SK-N-SH (cell line): ENCODE measurements at regions not wholly inside any gene's neighbourhood (a gene's known extent, or its start where the extent isn't known, plus 50 kb on each side); places are given as distances from the start of the nearest gene placed in this dataset.

Experiments
- CTCF ChIA-PET: fragments of 300-600, 350-600 bp; formaldehyde crosslinking; extraction: SDS; loops from one replicate; lab custom pipeline; 2021; lab: Yijun Ruan, JAX
- POLR2A ChIA-PET: fragments of 350-600 bp; sonication (Branson Sonifier 250); formaldehyde crosslinking; extraction: SDS; loops from one replicate; lab custom pipeline; 2020; ENCODE audit warnings: antibody characterized with exemption, inconsistent platforms; lab: Yijun Ruan, JAX
- DNase-seq: peaks from one replicate; pipeline ENCODE4 v3.0.0; 2012
- H2AFZ ChIP-seq: fragments of 200-600 bp; sonication (generic); 2 replicates; pipeline ENCODE4 v1.8.1; 2016; ENCODE audit warnings: antibody characterized with exemption, mild to moderate bottlenecking, low read depth
- H3F3A ChIP-seq: fragments of 200-600 bp; sonication (generic); replicated peaks from 2 replicates; pipeline ENCODE3; 2016; ENCODE audit warnings: antibody characterized with exemption, mild to moderate bottlenecking; ENCODE audit not compliant: insufficient read depth
- H3K27ac ChIP-seq, 2 experiments: fragments of 200-500 bp in 1 of 2; fragments of 200-600 bp in 1 of 2; sonication (Bioruptor generic) in 1 of 2; sonication (generic), shearing (Covaris generic) in 1 of 2; 2 replicates each; pipeline versions ENCODE4 v1.5.1 to v1.6.1; 2014 to 2016; ENCODE audit warnings: low read depth in 2 of 2, inconsistent platforms in 1 of 2, low read length in 1 of 2, mild to moderate bottlenecking in 1 of 2, mixed read lengths in 1 of 2
- H3K27me3 ChIP-seq: fragments of 200-600 bp; sonication (generic), shearing (Covaris generic); 2 replicates; pipeline ENCODE4 v1.6.1; 2016; ENCODE audit warnings: mixed run types; ENCODE audit not compliant: insufficient read depth
- H3K36me3 ChIP-seq, 2 experiments: fragments of 200-500 bp in 1 of 2; fragments of 200-600 bp in 1 of 2; sonication (Bioruptor generic) in 1 of 2; sonication (generic) in 1 of 2; replicated peaks in 1 of 2; 2 replicates each; pipeline versions ENCODE3 to v1.5.1; 2014 to 2016; ENCODE audit warnings: low read length in 1 of 2, mild to moderate bottlenecking in 1 of 2; ENCODE audit not compliant: insufficient read depth in 2 of 2, control insufficient read depth in 1 of 2
- H3K4me1 ChIP-seq, 2 experiments: fragments of 200-500 bp in 1 of 2; fragments of 200-600 bp in 1 of 2; sonication (Bioruptor generic) in 1 of 2; sonication (generic), shearing (Covaris generic) in 1 of 2; 2 replicates each; pipeline versions ENCODE4 v1.5.1 to v1.6.1; 2014 to 2016; ENCODE audit warnings: low read depth in 1 of 2, low read length in 1 of 2, mixed run types in 1 of 2; ENCODE audit not compliant: insufficient read depth in 2 of 2, control insufficient read depth in 1 of 2
- H3K4me2 ChIP-seq: fragments of 200-600 bp; sonication (generic), shearing (Covaris generic); 2 replicates; pipeline ENCODE4 v1.6.1; 2017; ENCODE audit warnings: mixed run types
- H3K4me3 ChIP-seq, 2 experiments: fragments of 200-500 bp in 1 of 2; fragments of 200-600 bp in 1 of 2; sonication (Bioruptor generic) in 1 of 2; sonication (generic), shearing (Covaris generic) in 1 of 2; 2 replicates each; pipeline versions ENCODE4 v1.5.1 to v1.8.1; 2014 to 2016; ENCODE audit warnings: low read depth in 2 of 2, inconsistent platforms in 1 of 2, low read length in 1 of 2, mild to moderate bottlenecking in 1 of 2, mixed read lengths in 1 of 2, moderate library complexity in 1 of 2
- H3K79me2 ChIP-seq: fragments of 200-600 bp; sonication (generic); 2 replicates; pipeline ENCODE4 v1.8.1; 2017; ENCODE audit warnings: mild to moderate bottlenecking; ENCODE audit not compliant: insufficient read depth
- H3K9ac ChIP-seq: fragments of 200-600 bp; sonication (generic); 2 replicates; pipeline ENCODE4 v1.6.1; 2017; ENCODE audit warnings: mixed run types
- H3K9me2 ChIP-seq: fragments of 200-600 bp; sonication (generic); 2 replicates; pipeline ENCODE4 v1.6.1; 2017; ENCODE audit warnings: mixed run types
- H3K9me3 ChIP-seq: fragments of 200-600 bp; sonication (generic); 2 replicates; pipeline ENCODE4 v1.6.1; 2017; ENCODE audit warnings: mixed run types, mild to moderate bottlenecking, moderate library complexity
- H4K20me1 ChIP-seq: fragments of 200-600 bp; sonication (generic); 2 replicates; pipeline ENCODE4 v1.6.1; 2017; ENCODE audit warnings: mild to moderate bottlenecking, mixed run types; ENCODE audit not compliant: insufficient read depth
- CHD2 ChIP-seq: fragments of 150-350 bp; IDR thresholded peaks from 2 replicates; pipeline ENCODE4 v1.6.1; 2018; ENCODE audit warnings: low read length; ENCODE audit not compliant: partially characterized antibody
- CTCF ChIP-seq: fragments of 200-600 bp; sonication (generic); IDR thresholded peaks from 2 replicates; pipeline ENCODE4 v1.6.1; 2017; ENCODE audit warnings: antibody characterized with exemption, mild to moderate bottlenecking, moderate library complexity
- ELF1 ChIP-seq: IDR thresholded peaks from 2 replicates; pipeline ENCODE4 v1.4.0; 2012
- FOSL2 ChIP-seq: IDR thresholded peaks from 2 replicates; pipeline ENCODE4 v1.4.0; 2012; ENCODE audit warnings: low read depth, mild to moderate bottlenecking, moderate library complexity, borderline replicate concordance
- FOXJ3 ChIP-seq: sonication (generic); formaldehyde crosslinking; IDR thresholded peaks from 2 replicates; pipeline ENCODE4 v1.5.1; 2020; ENCODE audit warnings: mild to moderate bottlenecking, missing genetic modification reagents
- FOXM1 ChIP-seq: IDR thresholded peaks from 2 replicates; pipeline ENCODE4 v1.4.0; 2012; ENCODE audit warnings: low read depth, mild to moderate bottlenecking
- GABPA ChIP-seq: IDR thresholded peaks from 2 replicates; pipeline ENCODE4 v1.4.0; 2012; ENCODE audit warnings: low read depth, mild to moderate bottlenecking
- JUND ChIP-seq: IDR thresholded peaks from 2 replicates; pipeline ENCODE4 v1.4.0; 2012
- MAX ChIP-seq: IDR thresholded peaks from 2 replicates; pipeline ENCODE4 v1.4.0; 2012; ENCODE audit warnings: low read depth
- MEF2A ChIP-seq: IDR thresholded peaks from 2 replicates; pipeline ENCODE4 v1.4.0; 2012; ENCODE audit warnings: low read depth, borderline replicate concordance
- RAD21 ChIP-seq: IDR thresholded peaks from 2 replicates; pipeline ENCODE4 v1.6.1; 2012; ENCODE audit warnings: mild to moderate bottlenecking, low read length
- RCOR1 ChIP-seq: fragments of 150-350 bp; IDR thresholded peaks from 2 replicates; pipeline ENCODE4 v1.6.1; 2017; ENCODE audit warnings: antibody characterized with exemption, low read length
- REST ChIP-seq: IDR thresholded peaks from 2 replicates; pipeline ENCODE4 v1.6.1; 2012; ENCODE audit warnings: mild to moderate bottlenecking, low read depth, low read length, moderate library complexity
- RFX5 ChIP-seq: IDR thresholded peaks from 2 replicates; pipeline ENCODE4 v1.6.1; 2012; ENCODE audit warnings: mild to moderate bottlenecking, improper control_type of control experiment, low read length
- RXRA ChIP-seq: IDR thresholded peaks from 2 replicates; pipeline ENCODE4 v1.4.0; 2012; ENCODE audit warnings: low read depth, mild to moderate bottlenecking, borderline replicate concordance
- SIN3A ChIP-seq: IDR thresholded peaks from 2 replicates; pipeline ENCODE4 v1.6.1; 2012; ENCODE audit warnings: low read depth, mild to moderate bottlenecking, low read length, moderate library complexity, borderline replicate concordance
- SMC3 ChIP-seq: IDR thresholded peaks from 2 replicates; pipeline ENCODE4 v1.6.1; 2012; ENCODE audit warnings: low read depth, low read length, improper control_type of control experiment
- TAF1 ChIP-seq: IDR thresholded peaks from 2 replicates; pipeline ENCODE4 v1.6.1; 2012; ENCODE audit warnings: low read depth, mild to moderate bottlenecking, low read length, moderate library complexity, borderline replicate concordance
- TCF12 ChIP-seq: IDR thresholded peaks from 2 replicates; pipeline ENCODE4 v1.4.0; 2012
- USF1 ChIP-seq: IDR thresholded peaks from 2 replicates; pipeline ENCODE4 v1.4.0; 2012; ENCODE audit warnings: low read depth, borderline replicate concordance
- USF2 ChIP-seq: fragments of 150-350 bp; IDR thresholded peaks from 2 replicates; pipeline ENCODE4 v1.6.1; 2017; ENCODE audit warnings: antibody characterized with exemption, low read length, low read depth, borderline replicate concordance
- YY1 ChIP-seq: IDR thresholded peaks from 2 replicates; pipeline ENCODE4 v1.4.0; 2012; ENCODE audit warnings: low read depth, mild to moderate bottlenecking
- WGBS: methylation state at CpG from one replicate; pipeline ENCODE4 v1.1.6; 2017; ENCODE audit warnings: low lambda C conversion rate; 5-methylcytosine and 5-hydroxymethylcytosine counted together

- H3K36me3 ChIP-seq: no peaks in the 10 kb centered on the region
- no peak overlapping the region for H2AFZ ChIP-seq
- no peak overlapping the region for H3K4me2 ChIP-seq
- H3K27ac ChIP-seq: no peak overlapping the region
- no peaks in the 10 kb centered on the region for H3K9me2 ChIP-seq
- no peak overlapping the region for H3K9ac ChIP-seq
- DNase-seq: no peak
- H3F3A ChIP-seq: no peaks in the 10 kb centered on the region
- WGBS: 45% methylated on average over 1 of the region's 1 CpG
- H3K9me3 ChIP-seq: no peaks in the 10 kb centered on the region
- no peaks in the 10 kb centered on the region for H3K79me2 ChIP-seq
- H3K4me1 ChIP-seq: no peaks in the 10 kb centered on the region
- TF ChIP-seq GABPA: no peak
- no peak for TF ChIP-seq REST
- no peak for TF ChIP-seq TAF1
- no peak for TF ChIP-seq MEF2A
- TF ChIP-seq RAD21: no peak
- no peak for TF ChIP-seq FOXJ3 (CRISPR knock-in tag)
- no peak for TF ChIP-seq MAX
- TF ChIP-seq RCOR1: no peak
- no peak for TF ChIP-seq RFX5
- no peak for TF ChIP-seq SMC3
- no peak overlapping the region for H3K4me3 ChIP-seq
- H4K20me1 ChIP-seq: no peaks in the 10 kb centered on the region
- POLR2A ChIA-PET: no interaction called here
- H3K27me3 ChIP-seq: no peaks in the 10 kb centered on the region
- CTCF ChIA-PET: interaction anchor here (1.5 kb wide), 1 partner anchor 565 kb away, joined by 5 read pairs; no protein-coding TSS in a partner anchor
Observed at GRCh38 chr18:39454866-39455265, 1889.3 kb upstream of the CELF4 start.

- POLR2A ChIA-PET: no interaction called here
- Histone ChIP-seq H3K9me2 (no peaks in the 10 kb centered on the region), H3K4me3 (no peak overlapping the region), H2AFZ (no peak overlapping the region), H3K27me3 (no peaks in the 10 kb centered on the region), H3K4me2 (no peak overlapping the region), H4K20me1 (no peaks in the 10 kb centered on the region), H3K9ac (no peak overlapping the region), H3K4me1 (no peaks in the 10 kb centered on the region), H3K27ac (no peak overlapping the region; a peak in 1 of 4 replicates), H3K79me2 (no peaks in the 10 kb centered on the region), H3K36me3 (no peaks in the 10 kb centered on the region), H3K9me3 (no peaks in the 10 kb centered on the region), H3F3A (no peaks in the 10 kb centered on the region)
- CTCF ChIA-PET: interaction anchor here (1.1 kb wide), 1 partner anchor 12 kb away, joined by 3 read pairs; no protein-coding TSS in a partner anchor
- DNase-seq: no peak
- TF ChIP-seq USF1 (no peak), CTCF (no peak), YY1 (no peak), JUND (no peak), MEF2A (no peak), SIN3A (no peak), RXRA (no peak), USF2 (no peak), GABPA (no peak), TCF12 (no peak), ELF1 (no peak), RCOR1 (no peak), TAF1 (no peak), FOXM1 (no peak), FOXJ3 (CRISPR knock-in tag) (no peak), SMC3 (no peak), CHD2 (no peak), FOSL2 (no peak)
- 3% methylated on average over 2 of the region's 2 CpGs for WGBS
Observed at GRCh38 chr18:39453882-39454281, 1888.3 kb upstream of the CELF4 start.
